Midbrain (tissue), 1 donor: ENCODE measurements at regions not wholly inside any gene's neighbourhood (a gene's known extent, or its start where the extent isn't known, plus 50 kb on each side); places are given as distances from the start of the nearest gene placed in this dataset.
A peak's percentile ranks its signal among the peaks of the same experiment; 100 is the strongest.
"Not testable (repeated sequence)": the region's sequence is repeated elsewhere in the genome, so short reads cannot be mapped to it uniquely, and the experiment has no call there.

Source experiments
- DNase-seq: peaks from one replicate; lab custom pipeline; 2025; lab: John Stamatoyannopoulos, UW

- no peak for DNase-seq
Observed at GRCh38 chr1:30151119-30151518, 572.3 kb downstream of the MATN1 start.

- DNase-seq: no peak
Observed at GRCh38 chr1:30149226-30149625, 574.2 kb downstream of the MATN1 start.

- no peak for DNase-seq
Observed at GRCh38 chr1:30148676-30149075, 574.7 kb downstream of the MATN1 start.

GRCh38 chr1:30147188-30147587, 576.2 kb downstream of the MATN1 start:
- no peak for DNase-seq

GRCh38 chr1:30146448-30146847, 576.9 kb downstream of the MATN1 start:
- DNase-seq: no peak

- DNase-seq: no peak
Observed at GRCh38 chr1:30145723-30146303, 577.6 kb downstream of the MATN1 start.

- no peak for DNase-seq
Observed at GRCh38 chr1:30144831-30145230, 578.6 kb downstream of the MATN1 start.

GRCh38 chr1:30143517-30143916, 579.9 kb downstream of the MATN1 start:
- no peak for DNase-seq

- no peak for DNase-seq
Observed at GRCh38 chr1:30140566-30140965, 582.8 kb downstream of the MATN1 start.

- no peak for DNase-seq
Observed at GRCh38 chr1:30138891-30139290, 584.5 kb downstream of the MATN1 start.

GRCh38 chr1:30137001-30137400, 586.4 kb downstream of the MATN1 start:
- no peak for DNase-seq

- no peak for DNase-seq
Observed at GRCh38 chr1:30135698-30136097, 587.7 kb downstream of the MATN1 start.

GRCh38 chr1:30134466-30135217, 588.7 kb downstream of the MATN1 start:
- no peak for DNase-seq

GRCh38 chr1:30133414-30134055, 589.9 kb downstream of the MATN1 start:
- no peak for DNase-seq

- DNase-seq: peak; percentile 0
Observed at GRCh38 chr1:30132602-30133286, 590.6 kb downstream of the MATN1 start.

- DNase-seq: not testable (repeated sequence)
Observed at GRCh38 chr1:30130566-30130965, 592.8 kb downstream of the MATN1 start.

GRCh38 chr1:30130099-30130498, 593.3 kb downstream of the MATN1 start:
- no peak for DNase-seq

- DNase-seq: no peak
Observed at GRCh38 chr1:30129421-30130055, 593.8 kb downstream of the MATN1 start.

GRCh38 chr1:30129001-30129408, 594.4 kb downstream of the MATN1 start:
- DNase-seq: no peak

GRCh38 chr1:30126848-30127247, 596.5 kb downstream of the MATN1 start:
- no peak for DNase-seq

GRCh38 chr1:30125821-30126170, 597.6 kb downstream of the MATN1 start:
- no peak for DNase-seq
